Activated naive CD4-positive, alpha-beta T cell treated with anti-CD3 and anti-CD28 coated beads, Interleukin-2, amount 10 ng/mL, durations not matched to agents 7 days and 5 days (primary cell): ENCODE measurements at regions not wholly inside any gene's neighbourhood (a gene's known extent, or its start where the extent isn't known, plus 50 kb on each side); places are given as distances from the start of the nearest gene placed in this dataset.

Source experiments
- CTCF ChIA-PET: fragments of 350-600 bp; sonication (Branson Sonifier 250); formaldehyde crosslinking; loops from one replicate; lab custom pipeline; 2021; ENCODE audit warnings: antibody characterized with exemption; lab: Charles Lee
- DNase-seq: peaks from one replicate; pipeline ENCODE4 v3.0.0-alpha.2; 2020
- H3K27ac Mint-ChIP-seq: one replicate; pipeline ENCODE4 v1.8.0; 2021; ENCODE audit warnings: mild to moderate bottlenecking, moderate library complexity, mixed read lengths
- H3K27me3 Mint-ChIP-seq: one replicate; pipeline ENCODE4 v1.8.0; 2021; ENCODE audit warnings: mild to moderate bottlenecking, mixed read lengths
- H3K36me3 Mint-ChIP-seq: one replicate; pipeline ENCODE4 v1.8.0; 2021; ENCODE audit warnings: mixed read lengths
- H3K4me1 Mint-ChIP-seq: one replicate; pipeline ENCODE4 v1.8.0; 2021; ENCODE audit warnings: mixed read lengths
- H3K4me3 Mint-ChIP-seq: one replicate; pipeline ENCODE4 v1.8.0; 2021; ENCODE audit warnings: mild to moderate bottlenecking, moderate library complexity, mixed read lengths
- H3K9me3 Mint-ChIP-seq: one replicate; pipeline ENCODE4 v1.8.0; 2021; ENCODE audit warnings: mixed read lengths

DNA sequence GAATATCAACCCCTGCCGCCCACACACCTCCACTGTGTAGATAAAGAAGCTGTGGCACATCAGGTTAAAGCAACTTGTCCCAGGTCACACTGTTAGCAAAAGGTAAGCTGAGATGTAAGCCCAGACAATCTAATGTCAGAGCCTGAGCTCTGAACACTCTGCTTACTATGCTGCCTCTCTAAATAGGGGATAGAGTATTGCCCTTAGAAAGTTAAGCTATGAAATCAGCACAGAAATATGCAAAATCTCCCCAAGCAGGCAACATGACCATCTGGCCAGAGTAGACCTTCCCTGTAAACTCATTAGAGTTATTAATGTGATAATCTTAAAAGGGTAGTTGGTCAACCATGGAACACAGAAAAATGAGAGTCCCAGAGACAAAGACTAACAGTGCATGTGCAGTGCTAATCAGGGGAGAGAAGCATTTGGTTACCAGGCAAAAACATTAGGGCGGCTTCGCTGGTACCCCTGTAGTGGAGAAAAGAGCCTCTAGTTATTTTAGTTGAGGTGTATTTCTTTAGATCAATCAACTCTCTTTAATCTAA, 171.0 kb downstream of the BTG1 start:
- Mint-ChIP-seq H3K4me3 (no peak overlapping the region), H3K36me3 (peaks cover 17% of the 10 kb centered on the region), H3K27ac (no peak overlapping the region), H3K9me3 (peaks cover 31% of the 10 kb centered on the region), H3K27me3 (no peaks in the 10 kb centered on the region), H3K4me1 (peaks cover 22% of the 10 kb centered on the region)
- CTCF ChIA-PET, result interaction anchor here (0.6 kb wide), 1 partner anchor 12 kb away, joined by 3 read pairs; no protein-coding TSS in a partner anchor
- no peak for DNase-seq

DNA sequence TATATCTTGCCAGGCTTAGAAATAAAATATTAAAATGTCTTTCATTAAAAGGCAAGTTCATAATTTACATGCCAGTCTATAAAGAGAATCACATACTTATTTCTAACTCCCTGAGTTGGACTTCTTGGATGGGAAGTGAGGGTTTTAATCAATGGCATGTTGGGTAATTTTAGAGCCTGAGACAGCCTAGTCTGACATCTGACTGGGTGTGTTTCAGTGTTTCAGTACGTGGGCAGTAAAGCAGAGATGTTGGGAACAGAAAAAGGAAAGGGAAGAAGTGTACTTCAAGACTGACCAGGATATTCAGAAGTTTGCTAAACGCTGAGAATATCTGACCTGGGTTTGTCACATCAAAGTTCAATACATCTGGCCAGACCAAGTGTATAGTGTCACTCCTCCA, 171.8 kb downstream of the BTG1 start:
- no peak overlapping the region for H3K4me3 Mint-ChIP-seq
- H3K27me3 Mint-ChIP-seq, result no peaks in the 10 kb centered on the region
- CTCF ChIA-PET, result interaction anchor here (0.6 kb wide), 1 partner anchor 11 kb away, joined by 3 read pairs; no protein-coding TSS in a partner anchor
- H3K4me1 Mint-ChIP-seq, result peaks cover 18% of the 10 kb centered on the region
- H3K9me3 Mint-ChIP-seq, result peaks cover 30% of the 10 kb centered on the region
- H3K27ac Mint-ChIP-seq, result no peak overlapping the region
- DNase-seq, result no peak
- peaks cover 15% of the 10 kb centered on the region for H3K36me3 Mint-ChIP-seq

DNA sequence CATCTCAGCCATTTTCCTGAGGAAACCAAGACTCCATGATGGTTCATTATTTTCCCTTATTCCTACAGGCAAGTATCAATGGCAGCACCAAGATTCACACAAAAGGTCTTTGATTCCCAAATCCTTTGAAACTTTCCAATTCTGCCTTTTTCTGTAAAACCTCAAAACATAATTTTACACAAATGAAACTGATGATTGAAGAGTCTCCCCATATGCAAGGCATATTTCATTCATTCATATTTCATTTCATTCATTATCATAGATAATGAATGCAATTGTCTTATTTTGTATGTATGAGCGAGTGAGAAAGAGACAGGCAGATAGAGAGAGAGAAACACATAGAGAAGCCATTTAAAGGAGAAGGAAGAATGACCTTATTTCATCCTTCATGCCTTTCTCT, 172.8 kb downstream of the BTG1 start:
- Mint-ChIP-seq H3K4me1 (peaks cover 9% of the 10 kb centered on the region), H3K27ac (no peak overlapping the region), H3K4me3 (no peak overlapping the region), H3K9me3 (peaks cover 27% of the 10 kb centered on the region), H3K27me3 (no peaks in the 10 kb centered on the region), H3K36me3 (peaks cover 10% of the 10 kb centered on the region)
- CTCF ChIA-PET, result no interaction called here
- DNase-seq, result no peak

DNA sequence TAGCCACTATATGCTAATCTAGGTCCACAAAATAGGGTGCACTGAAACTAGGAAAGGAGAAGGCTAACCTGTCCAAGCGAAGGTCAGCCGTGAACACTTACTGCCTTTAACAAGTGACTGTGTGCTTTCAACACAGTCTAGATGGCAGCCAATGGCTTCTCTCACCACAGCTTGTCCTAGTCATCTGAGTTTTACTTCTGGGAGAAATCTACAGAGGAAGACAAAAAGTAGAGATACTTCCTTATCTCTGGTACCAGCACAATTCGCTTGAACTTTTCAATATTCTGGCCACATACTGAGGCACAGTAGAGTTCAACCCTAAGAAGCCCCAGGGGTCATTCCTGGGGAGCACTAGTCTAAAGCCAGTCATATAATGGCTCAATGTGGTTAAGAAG, 176.9 kb downstream of the BTG1 start:
- Mint-ChIP-seq H3K4me1 (no peaks in the 10 kb centered on the region), H3K27me3 (no peaks in the 10 kb centered on the region), H3K27ac (no peak overlapping the region), H3K9me3 (peaks cover 18% of the 10 kb centered on the region), H3K4me3 (no peak overlapping the region), H3K36me3 (peaks cover 2% of the 10 kb centered on the region)
- CTCF ChIA-PET, result no interaction called here
- DNase-seq, result no peak

DNA sequence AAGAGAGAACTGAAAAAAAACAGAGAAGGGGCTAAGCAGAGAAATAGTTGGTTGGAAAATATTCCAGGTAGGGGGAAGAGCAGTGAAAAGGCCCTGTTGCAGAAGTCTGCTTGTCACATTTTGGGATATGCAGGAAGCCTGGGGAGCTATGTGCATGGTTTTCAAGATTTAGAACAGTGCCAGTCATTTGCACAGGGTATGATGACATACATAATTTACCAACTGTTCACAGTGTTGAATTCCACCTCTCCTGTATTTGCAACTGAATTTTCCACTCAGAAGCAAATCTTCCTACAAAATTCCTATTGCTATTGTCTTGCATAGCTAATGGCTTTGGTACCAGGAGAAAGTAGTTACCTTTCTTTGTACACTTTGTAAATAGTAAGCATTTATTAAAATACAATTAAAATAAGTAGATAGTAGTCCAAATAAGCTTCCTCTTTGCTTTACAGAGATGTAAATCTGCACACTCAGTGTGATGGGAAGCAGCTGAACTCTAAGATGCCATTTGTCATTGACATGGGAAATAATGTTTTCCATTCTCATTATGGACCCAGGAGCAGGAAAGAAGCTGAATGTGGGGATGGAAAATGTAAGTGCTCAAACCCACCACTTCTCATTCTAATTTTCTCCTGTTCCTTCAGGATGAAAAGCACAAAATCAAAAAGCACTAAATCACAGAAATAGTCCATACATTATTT, 177.4 kb downstream of the BTG1 start:
- H3K36me3 Mint-ChIP-seq, result peaks cover 2% of the 10 kb centered on the region
- no peak overlapping the region for H3K27ac Mint-ChIP-seq
- H3K4me1 Mint-ChIP-seq, result no peaks in the 10 kb centered on the region
- H3K4me3 Mint-ChIP-seq, result no peak overlapping the region
- peaks cover 18% of the 10 kb centered on the region for H3K9me3 Mint-ChIP-seq
- no peaks in the 10 kb centered on the region for H3K27me3 Mint-ChIP-seq
- CTCF ChIA-PET, result no interaction called here
- DNase-seq, result no peak

DNA sequence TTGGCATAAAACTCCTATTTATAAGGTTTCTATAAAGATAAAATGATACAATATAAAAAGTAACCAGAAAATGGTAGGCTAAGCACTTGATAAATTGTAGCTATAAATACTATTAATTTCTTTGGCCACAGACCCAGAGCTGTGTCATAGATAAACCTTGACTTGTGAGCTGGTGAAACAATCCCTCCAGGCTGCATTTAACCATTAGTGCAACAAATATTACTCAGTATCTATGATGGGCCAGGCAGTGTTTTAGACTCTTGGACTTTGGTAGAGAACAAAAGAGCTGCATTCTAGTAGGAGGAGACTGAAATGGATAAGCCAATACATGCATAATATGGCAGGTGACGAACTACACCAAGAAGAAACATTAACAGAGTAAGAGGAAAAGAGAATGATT, 178.1 kb downstream of the BTG1 start:
- H3K27ac Mint-ChIP-seq, result no peak overlapping the region
- H3K4me1 Mint-ChIP-seq, result no peaks in the 10 kb centered on the region
- peaks cover 19% of the 10 kb centered on the region for H3K9me3 Mint-ChIP-seq
- no peak overlapping the region for H3K4me3 Mint-ChIP-seq
- DNase-seq, result no peak
- H3K27me3 Mint-ChIP-seq, result no peaks in the 10 kb centered on the region
- peaks cover 2% of the 10 kb centered on the region for H3K36me3 Mint-ChIP-seq
- CTCF ChIA-PET, result no interaction called here

DNA sequence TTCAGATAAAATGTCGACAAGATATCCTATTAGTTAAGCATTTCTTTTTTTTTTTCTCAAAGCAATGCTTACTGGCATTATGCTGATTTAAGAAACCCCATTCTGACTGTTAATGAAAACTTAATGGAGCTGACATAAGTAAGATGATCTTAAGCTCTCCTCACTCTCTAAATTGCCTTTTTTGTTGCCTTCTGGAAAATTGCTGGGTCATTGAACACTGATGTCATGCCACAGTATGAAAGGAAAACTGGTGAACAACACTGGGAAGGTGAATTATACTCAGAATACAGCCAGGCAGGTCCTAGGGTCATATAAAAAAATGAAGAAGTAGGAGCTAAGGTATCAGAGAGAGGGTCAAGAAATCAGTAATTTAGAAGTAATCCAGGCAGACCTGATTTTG, 179.9 kb downstream of the BTG1 start:
- Mint-ChIP-seq H3K9me3 (peaks cover 10% of the 10 kb centered on the region), H3K36me3 (no peaks in the 10 kb centered on the region), H3K4me1 (no peaks in the 10 kb centered on the region), H3K27me3 (no peaks in the 10 kb centered on the region), H3K27ac (no peak overlapping the region), H3K4me3 (no peak overlapping the region)
- no peak for DNase-seq
- CTCF ChIA-PET, result interaction anchor here (0.7 kb wide), 1 partner anchor 350 kb away, joined by 3 read pairs; no protein-coding TSS in a partner anchor

DNA sequence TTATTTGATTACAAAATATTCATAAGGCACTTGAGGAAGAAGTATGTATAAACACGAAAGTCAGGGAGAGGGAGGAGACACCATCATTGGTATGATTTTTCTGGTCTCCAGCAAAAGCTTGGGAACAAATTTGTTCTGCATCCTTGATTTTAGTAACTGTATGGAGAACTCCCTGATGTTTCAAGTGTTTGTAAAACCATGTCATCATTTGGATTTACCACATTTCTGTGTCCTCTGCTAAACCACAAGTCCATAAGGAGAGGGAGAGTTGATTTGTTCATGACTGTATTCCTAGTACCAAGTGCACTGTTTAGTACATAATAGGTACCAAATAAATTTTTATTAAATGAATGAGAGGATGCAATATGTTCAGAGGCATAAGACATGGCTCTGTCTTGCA, 181.1 kb downstream of the BTG1 start:
- Mint-ChIP-seq H3K4me1 (no peaks in the 10 kb centered on the region), H3K27ac (no peak overlapping the region), H3K36me3 (no peaks in the 10 kb centered on the region), H3K4me3 (no peak overlapping the region), H3K9me3 (peaks cover 3% of the 10 kb centered on the region), H3K27me3 (no peaks in the 10 kb centered on the region)
- CTCF ChIA-PET, result no interaction called here
- no peak for DNase-seq

DNA sequence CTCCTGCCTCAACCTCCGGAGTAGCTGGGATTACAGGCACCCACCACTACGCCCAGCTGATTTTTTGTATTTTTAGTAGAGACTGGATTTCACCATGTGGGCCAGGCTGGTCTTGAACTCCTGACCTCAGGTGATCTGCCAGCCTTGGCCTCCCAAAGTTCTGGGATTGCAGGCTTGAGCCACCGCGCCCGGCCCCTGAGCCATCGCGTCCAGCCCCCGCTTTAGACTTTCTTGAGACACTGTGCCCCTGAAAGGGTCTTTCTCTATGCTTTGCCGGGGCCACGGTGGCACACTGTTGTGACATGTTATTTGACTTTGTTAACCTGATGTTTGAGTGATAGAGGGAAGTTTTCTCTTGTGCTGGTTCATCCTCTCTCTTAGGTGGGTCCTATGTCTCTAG, 186.4 kb downstream of the BTG1 start:
- H3K27me3 Mint-ChIP-seq, result no peaks in the 10 kb centered on the region
- H3K9me3 Mint-ChIP-seq, result peaks cover 11% of the 10 kb centered on the region
- H3K27ac Mint-ChIP-seq, result no peak overlapping the region
- CTCF ChIA-PET, result interaction anchor here (0.9 kb wide), 1 partner anchor 301 kb away, joined by 3 read pairs; no protein-coding TSS in a partner anchor
- H3K4me3 Mint-ChIP-seq, result no peak overlapping the region
- DNase-seq, result no peak
- H3K4me1 Mint-ChIP-seq, result no peaks in the 10 kb centered on the region
- H3K36me3 Mint-ChIP-seq, result no peaks in the 10 kb centered on the region

DNA sequence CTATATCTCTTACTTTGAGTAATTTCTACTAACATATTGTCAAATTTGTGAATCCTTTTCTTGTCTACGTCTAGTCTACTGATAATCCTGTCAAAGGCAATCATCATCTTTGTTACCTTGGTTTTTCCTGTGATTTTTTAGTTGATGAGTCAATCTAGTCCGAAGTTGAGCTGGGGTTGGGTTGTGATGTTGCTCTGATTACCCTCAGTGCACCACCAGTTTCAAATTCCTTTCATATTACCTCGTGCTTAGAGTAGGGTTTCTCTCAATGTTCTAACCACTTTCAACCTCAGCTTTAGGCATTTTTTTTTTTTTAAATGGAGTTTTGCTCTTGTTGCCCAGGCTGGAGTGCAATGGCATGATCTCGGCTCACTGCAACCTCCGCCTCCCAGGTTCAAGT, 186.8 kb downstream of the BTG1 start:
- CTCF ChIA-PET, result interaction anchor here (0.9 kb wide), 1 partner anchor 301 kb away, joined by 3 read pairs; no protein-coding TSS in a partner anchor
- Mint-ChIP-seq H3K4me1 (no peaks in the 10 kb centered on the region), H3K27ac (no peak overlapping the region), H3K4me3 (no peak overlapping the region), H3K27me3 (no peaks in the 10 kb centered on the region), H3K36me3 (no peaks in the 10 kb centered on the region), H3K9me3 (peaks cover 11% of the 10 kb centered on the region)
- DNase-seq, result no peak

DNA sequence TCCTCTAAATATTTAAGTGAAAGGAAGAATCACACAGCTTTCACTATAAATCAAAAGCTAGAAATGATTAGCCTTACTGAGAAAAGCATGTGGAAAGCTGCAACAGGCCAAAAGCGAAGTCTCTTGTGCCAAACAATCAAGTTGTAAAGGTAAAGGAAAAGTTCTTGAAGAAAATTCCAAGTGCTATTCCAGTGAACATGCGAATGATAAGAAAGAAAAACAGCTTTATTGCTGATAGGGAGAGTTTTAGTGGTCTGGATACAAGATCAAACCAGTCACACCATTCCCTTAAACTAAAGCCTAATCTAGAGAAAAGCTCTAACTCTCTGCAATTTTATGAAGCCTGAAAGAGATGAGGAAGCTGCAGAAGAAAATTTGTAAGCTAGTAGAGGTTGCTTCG, 190.9 kb downstream of the BTG1 start:
- no peak overlapping the region for H3K27ac Mint-ChIP-seq

DNA sequence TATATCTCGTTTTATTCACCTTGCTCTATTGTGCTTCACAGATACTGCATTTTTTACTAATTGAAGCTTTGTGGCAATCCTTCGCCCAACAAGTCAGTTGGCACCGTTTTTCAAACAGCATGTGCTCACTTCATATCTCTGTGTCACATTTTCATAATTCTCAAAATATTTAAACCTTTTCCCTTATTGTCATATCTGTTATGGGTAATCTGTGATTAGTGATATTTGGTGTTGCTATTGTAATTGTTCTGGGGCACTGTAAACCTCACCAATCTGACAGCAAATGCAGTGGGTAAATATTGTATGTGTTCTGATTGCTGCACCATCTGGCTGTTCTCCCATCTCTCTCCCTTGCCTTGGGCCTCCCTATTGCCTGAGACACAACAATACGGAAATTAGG, 191.3 kb downstream of the BTG1 start:
- peaks cover 9% of the 10 kb centered on the region for H3K9me3 Mint-ChIP-seq
- no peak overlapping the region for H3K4me3 Mint-ChIP-seq
- no peak for DNase-seq
- no peak overlapping the region for H3K27ac Mint-ChIP-seq
- H3K4me1 Mint-ChIP-seq, result no peaks in the 10 kb centered on the region
- no peaks in the 10 kb centered on the region for H3K27me3 Mint-ChIP-seq
- no peaks in the 10 kb centered on the region for H3K36me3 Mint-ChIP-seq
- CTCF ChIA-PET, result no interaction called here

More for the DNA sequence above, 190.9 kb downstream of the BTG1 start:
- Mint-ChIP-seq H3K27me3 (no peaks in the 10 kb centered on the region), H3K4me3 (no peak overlapping the region), H3K4me1 (no peaks in the 10 kb centered on the region), H3K9me3 (peaks cover 9% of the 10 kb centered on the region), H3K36me3 (no peaks in the 10 kb centered on the region)
- CTCF ChIA-PET, result no interaction called here
- DNase-seq, result no peak

DNA sequence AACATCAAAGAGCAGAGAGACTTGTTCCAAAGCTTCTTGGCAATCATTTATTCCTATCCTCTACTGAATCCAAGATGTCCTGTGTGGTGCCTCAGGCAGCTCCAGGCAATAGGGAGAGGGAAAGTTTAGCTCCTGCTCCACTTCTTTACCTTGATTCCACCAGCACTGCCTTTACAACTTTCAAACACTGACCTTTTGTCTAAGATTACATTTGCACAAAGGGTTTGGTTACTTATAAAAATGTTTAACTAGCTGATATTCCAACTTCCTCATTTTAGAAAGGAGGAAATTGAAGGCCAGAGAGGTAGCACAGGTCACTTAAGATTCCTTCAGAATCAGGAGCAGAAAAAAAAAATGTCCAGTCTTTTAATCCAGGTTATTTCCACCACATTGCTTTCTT, 192.7 kb downstream of the BTG1 start:
- Mint-ChIP-seq H3K27ac (no peak overlapping the region), H3K4me3 (no peak overlapping the region), H3K27me3 (no peaks in the 10 kb centered on the region), H3K9me3 (peaks cover 9% of the 10 kb centered on the region), H3K36me3 (no peaks in the 10 kb centered on the region), H3K4me1 (peaks cover 5% of the 10 kb centered on the region)
- no peak for DNase-seq
- CTCF ChIA-PET, result no interaction called here

DNA sequence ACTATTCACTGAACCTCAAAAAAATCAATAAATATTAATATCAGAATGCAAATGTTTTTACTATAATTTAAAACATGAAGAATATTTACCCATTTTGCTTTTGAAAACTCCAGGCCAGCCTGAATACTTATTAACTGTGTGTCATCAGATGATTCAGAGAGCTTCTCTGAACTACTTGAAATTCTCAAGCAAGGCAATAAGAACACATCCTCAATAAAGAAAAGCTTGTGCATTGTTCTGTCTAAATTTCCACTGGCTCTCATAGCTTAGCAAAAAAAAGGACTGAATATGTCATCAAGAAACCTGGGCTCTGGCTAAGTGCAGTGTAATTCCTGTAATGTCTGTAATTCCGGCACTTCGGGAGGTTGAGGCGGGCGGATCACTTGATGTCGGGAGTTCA, 194.1 kb downstream of the BTG1 start:
- no peaks in the 10 kb centered on the region for H3K36me3 Mint-ChIP-seq
- no peak for DNase-seq
- H3K27me3 Mint-ChIP-seq, result no peaks in the 10 kb centered on the region
- H3K9me3 Mint-ChIP-seq, result peaks cover 5% of the 10 kb centered on the region
- H3K4me3 Mint-ChIP-seq, result no peak overlapping the region
- no peak overlapping the region for H3K27ac Mint-ChIP-seq
- peaks cover 5% of the 10 kb centered on the region for H3K4me1 Mint-ChIP-seq
- CTCF ChIA-PET, result no interaction called here

DNA sequence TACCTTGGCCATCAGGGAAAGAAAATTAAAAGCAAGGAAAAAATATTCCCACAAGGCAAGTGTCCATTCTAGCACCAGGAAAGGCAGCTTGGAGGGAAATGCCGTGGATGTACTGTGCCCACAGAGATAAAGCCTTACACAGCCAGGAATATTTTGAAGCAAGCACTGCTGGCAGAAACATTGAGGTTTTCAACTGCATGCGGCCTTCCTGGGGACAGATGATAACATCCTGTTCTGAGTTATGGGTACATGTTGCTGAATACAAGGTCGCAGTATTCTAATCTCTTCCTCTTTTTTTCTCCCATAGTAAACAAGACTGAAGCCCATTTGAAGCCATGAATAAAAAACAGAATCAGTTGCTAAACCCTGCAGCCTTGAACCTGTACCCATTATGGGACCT, 197.1 kb downstream of the BTG1 start:
- Mint-ChIP-seq H3K36me3 (no peaks in the 10 kb centered on the region), H3K27ac (no peak overlapping the region), H3K4me3 (no peak overlapping the region), H3K27me3 (no peaks in the 10 kb centered on the region), H3K4me1 (peaks cover 5% of the 10 kb centered on the region), H3K9me3 (no peaks in the 10 kb centered on the region)
- CTCF ChIA-PET, result no interaction called here
- no peak for DNase-seq
